GM19023 (cell line): ENCODE measurements at regions not wholly inside any gene's neighbourhood (a gene's known extent, or its start where the extent isn't known, plus 50 kb on each side); places are given as distances from the start of the nearest gene placed in this dataset.

Experiments
- ATAC-seq: cut with Tn5 transposase; IDR thresholded peaks from one replicate; pipeline ENCODE4 v1.9.1; 2021; ENCODE audit warnings: mild to moderate bottlenecking, moderate library complexity; ENCODE audit not compliant: unreplicated experiment

DNA sequence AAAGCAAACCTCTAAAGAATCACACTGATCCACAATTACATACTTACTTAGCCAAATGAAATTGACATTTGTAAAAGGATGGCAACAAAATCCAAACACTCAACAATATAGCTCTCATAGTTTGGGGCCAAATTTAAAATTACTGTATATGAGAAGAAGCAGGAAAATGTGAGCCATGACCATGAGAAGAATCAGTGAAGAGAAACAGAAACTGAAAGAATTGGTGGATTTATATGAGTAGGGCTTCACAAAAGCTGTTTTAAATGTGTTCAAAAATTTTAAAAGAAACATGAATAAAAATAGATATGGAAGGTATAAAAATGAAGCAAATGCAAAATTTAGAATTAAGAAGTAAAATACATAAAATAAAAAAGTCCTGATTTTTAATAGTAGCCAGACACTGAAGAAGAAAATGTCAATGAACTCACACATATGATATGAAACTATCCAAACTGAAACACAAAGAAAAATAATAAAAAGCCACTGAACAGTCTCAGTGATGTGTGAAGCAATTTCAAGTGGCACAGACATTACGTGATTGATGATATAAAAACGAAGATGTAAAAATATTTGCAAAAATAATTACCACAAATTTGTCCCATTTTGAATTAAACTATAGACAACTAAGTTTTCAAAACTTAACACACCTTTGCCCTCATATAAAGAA, 87.9 kb upstream of the MDGA2 start:
- ATAC-seq: no peak

- ATAC-seq: no peak
Measured at GRCh38 chr14:47746986-47747385, 71.6 kb upstream of the MDGA2 start.

DNA sequence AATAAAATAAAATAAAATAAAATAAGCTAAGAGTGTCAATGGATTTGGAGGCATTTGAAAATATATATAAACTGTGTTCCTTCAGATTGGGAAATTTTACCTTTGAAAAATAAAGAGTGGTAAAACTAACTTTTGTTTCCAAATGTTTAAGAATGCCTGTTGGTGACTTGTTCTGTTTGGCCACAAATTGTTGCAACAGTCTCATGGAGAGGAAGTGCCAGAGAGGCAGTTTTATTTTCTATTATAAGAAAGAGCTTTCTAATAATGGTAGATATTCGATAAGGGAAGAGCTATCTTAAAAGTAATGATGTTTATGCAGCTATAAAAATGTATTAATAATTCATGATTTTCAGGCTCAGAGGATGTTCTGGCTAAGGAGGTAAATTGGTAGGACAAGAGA, 68.8 kb upstream of the MDGA2 start:
- no peak for ATAC-seq

DNA sequence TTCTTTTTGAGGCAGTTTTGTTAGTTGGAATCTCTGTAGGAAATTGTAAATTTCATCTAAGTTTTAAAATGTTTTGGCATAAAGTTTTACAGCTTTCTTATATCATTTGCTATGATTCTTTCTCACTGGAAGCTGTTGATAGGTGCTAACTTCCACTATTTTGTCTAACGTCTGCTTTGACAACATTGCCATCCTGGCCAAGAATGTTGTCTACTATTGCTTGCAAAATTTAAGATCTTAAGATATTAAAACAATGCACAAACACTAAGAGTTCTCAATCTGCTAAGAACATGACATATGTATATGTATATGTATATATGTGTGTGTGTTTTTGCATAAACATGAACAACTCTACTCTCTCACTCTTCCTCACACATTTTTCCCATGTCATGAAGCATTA, 64.1 kb upstream of the MDGA2 start:
- ATAC-seq: no peak

DNA sequence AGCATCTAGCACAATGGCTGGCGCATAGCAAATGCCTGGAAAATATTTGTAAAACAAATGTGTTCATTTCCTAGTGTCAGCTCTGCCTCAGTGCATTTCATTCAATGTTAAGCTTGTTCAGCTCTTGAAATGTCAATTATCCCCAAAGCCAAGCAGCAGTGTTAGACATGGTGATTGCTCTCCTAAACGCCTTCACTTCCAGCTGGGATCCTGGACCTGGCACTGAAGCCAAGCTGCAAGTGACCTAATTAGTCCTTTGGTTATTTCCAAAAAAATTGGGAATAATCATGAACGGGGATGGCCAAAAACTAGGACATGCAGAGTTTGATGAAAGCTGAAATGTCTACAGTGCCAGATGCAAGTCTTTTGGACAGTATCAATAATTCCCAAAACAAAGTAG, 54.9 kb upstream of the MDGA2 start:
- ATAC-seq: no peak
